Activated CD4-positive, CD25-positive, alpha-beta regulatory T cell treated with anti-CD3 and anti-CD28 coated beads, Interleukin-2, amount 50 U/mL, for 24 hours (primary cell): ENCODE measurements at regions not wholly inside any gene's neighbourhood (a gene's known extent, or its start where the extent isn't known, plus 50 kb on each side); places are given as distances from the start of the nearest gene placed in this dataset.

ENCODE experiments used
- ATAC-seq, 2 donors: fragments of 150-1000 bp; cut with Tn5 transposase; one replicate each; pipeline ENCODE4 v1.10.0; 2021; ENCODE audit warnings: mild to moderate bottlenecking in 1 of 2, moderate library complexity in 1 of 2

- no peak for ATAC-seq
These were observed 109.3 kb upstream of the NUDT6 start for GRCh38 chr4:123031664-123032063.

- no peak for ATAC-seq
These were observed 111.6 kb upstream of the NUDT6 start for GRCh38 chr4:123034023-123034422.

- ATAC-seq = no peak
These were observed 112.8 kb upstream of the NUDT6 start for GRCh38 chr4:123035239-123035638.

- no peak for ATAC-seq
These were observed 115.4 kb upstream of the NUDT6 start for GRCh38 chr4:123037804-123038203.

DNA sequence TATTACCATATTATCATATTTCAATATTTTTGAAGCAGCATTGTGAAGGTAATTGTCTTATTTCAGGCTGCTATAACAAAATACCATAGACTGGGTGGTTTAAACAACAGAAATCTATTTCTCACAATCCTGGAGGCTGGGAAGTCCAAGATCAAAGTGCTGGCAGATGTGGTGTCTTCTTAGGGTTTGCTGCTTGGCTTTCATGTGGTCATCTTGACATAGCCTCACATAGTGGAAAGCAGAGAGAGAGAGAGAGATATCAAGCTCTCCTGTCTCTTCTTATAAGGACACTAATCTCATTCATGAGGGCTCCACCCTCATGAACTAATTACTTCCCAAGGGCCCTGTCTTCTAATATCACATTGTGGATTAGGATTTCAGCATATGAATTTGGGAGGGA lies 119.7 kb upstream of the NUDT6 start:
- ATAC-seq = no peak

GRCh38 chr4:123043013-123043412 lies 120.6 kb upstream of the NUDT6 start:
- ATAC-seq = no peak

DNA sequence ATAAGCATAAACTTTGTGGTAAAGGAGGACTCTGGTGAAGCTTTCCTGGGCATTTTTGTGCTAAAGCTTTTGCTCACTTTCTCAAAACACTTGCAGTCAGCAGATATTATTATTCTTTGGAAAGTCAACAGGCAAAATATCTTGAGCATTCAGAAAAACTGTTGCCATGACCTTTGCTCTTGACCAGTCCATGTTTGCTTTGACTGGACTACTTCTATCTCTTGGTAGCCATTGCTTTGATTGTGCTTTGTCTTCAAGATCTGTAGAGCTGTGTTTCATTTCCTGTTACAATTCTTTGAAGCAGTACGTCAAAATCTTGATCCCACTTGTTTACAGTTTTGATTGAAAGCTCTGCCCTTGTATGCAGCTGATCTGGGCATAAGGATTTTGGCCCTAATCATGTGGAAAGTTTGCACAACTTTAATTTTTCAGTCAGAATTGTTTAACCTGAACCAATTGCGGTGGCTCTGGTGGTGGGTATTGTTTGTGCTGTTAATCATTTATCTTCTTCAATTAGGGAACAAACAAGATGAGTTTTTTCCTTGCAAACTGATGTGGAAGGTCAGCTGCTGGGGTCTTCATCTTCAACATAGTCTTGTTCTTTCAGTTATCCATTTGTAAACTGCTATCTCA lies 121.5 kb upstream of the NUDT6 start:
- no peak for ATAC-seq

- ATAC-seq = no peak
These were observed 123.7 kb upstream of the NUDT6 start for GRCh38 chr4:123046096-123046495.

GRCh38 chr4:123050018-123050417 lies 127.6 kb upstream of the NUDT6 start:
- ATAC-seq = no peak

DNA sequence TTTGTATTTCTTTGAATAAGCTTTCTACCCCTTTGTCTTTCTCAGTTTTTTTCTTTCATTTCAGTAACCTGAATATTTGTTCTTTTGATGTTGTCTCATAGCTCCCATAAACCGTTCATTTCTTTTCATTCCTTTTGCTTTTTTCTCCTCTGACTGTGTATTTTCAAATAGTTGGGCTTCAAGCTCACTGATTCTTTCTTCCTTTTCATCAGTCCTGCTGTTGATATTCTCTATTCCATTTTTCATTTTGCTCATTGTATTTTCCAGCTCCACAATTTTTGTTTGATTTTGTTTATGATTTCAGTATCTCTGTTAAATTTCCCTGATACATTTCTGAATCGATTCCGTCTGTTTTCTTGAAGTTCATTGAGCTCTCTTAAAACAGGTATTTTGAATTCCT lies 129.6 kb upstream of the NUDT6 start:
- ATAC-seq = no peak

GRCh38 chr4:123055943-123056342 lies 133.5 kb upstream of the NUDT6 start:
- ATAC-seq = no peak

GRCh38 chr4:123060039-123060770 lies 137.8 kb upstream of the NUDT6 start:
- no peak for ATAC-seq

GRCh38 chr4:123064390-123064789 lies 142.0 kb upstream of the NUDT6 start:
- no peak for ATAC-seq

GRCh38 chr4:123068081-123068480 lies 145.7 kb upstream of the NUDT6 start:
- ATAC-seq = no peak

- ATAC-seq = no peak
These were observed 149.7 kb upstream of the NUDT6 start for GRCh38 chr4:123072060-123072459.

DNA sequence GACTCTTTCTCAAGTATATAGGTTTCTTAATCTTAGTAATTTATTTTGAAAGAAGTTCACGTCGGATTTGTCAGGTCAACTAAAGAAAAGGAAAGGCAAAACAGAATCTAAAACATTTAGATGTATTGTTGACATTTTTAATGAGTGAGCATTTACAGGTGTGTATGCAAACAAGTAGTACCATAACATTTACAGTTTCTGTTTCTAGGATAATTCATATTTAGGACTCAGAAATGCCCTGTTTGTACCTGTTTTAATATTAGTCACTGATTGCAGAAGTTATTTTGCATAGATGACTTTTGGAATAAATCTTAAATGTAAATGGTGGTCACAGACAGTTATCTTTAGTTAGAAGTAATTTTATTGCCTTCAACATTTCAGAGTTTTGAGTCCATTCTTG lies 151.3 kb upstream of the NUDT6 start:
- no peak for ATAC-seq

- no peak for ATAC-seq
These were observed 154.9 kb upstream of the NUDT6 start for GRCh38 chr4:123077330-123077729.

DNA sequence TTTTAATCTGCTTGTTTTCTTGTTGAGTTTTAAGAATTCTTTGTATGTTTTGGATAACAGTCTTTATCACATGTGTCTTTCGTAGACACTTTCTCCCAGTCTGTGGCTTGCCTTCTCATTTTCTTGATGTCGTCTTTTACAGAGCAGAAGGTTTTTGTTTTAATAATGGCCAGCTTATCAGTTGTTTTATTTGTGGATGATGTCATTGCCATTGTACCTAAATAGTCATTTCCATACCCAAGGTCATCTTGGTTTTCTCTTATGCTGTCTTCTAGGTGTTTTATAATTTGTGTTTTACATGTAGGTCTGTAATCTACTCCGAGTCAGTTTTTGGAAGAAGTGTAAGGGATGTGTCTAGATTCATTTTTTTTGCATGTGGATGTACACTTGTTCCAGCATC lies 159.6 kb upstream of the NUDT6 start:
- no peak for ATAC-seq

GRCh38 chr4:123083646-123084045 lies 161.2 kb upstream of the NUDT6 start:
- ATAC-seq = no peak

GRCh38 chr4:123088501-123088900 lies 166.1 kb upstream of the NUDT6 start:
- no peak for ATAC-seq

GRCh38 chr4:123090886-123091285 lies 168.5 kb upstream of the NUDT6 start:
- no peak for ATAC-seq

DNA sequence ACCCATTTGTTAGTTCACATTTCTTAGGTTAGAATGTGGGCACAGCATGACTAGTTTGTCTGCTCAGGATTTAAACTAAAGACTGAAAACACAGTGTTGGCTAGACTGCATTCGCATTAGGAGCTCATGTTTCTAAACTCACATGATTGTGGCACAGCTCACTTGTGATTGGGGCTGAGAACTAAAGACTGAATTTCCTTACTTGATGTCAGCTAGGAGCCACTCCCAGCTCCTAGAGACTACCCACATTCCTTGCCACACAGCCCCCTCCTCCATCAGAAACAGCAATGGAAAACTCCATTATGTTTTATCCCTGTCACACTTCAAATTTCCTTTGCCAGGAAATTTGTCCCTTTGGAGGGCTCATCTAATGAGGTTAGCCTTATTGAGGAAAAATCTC lies 170.2 kb upstream of the NUDT6 start:
- no peak for ATAC-seq

GRCh38 chr4:123093236-123093635 lies 170.8 kb upstream of the NUDT6 start:
- ATAC-seq = peak in 1 of 2 donors; percentile 13

GRCh38 chr4:123096038-123096437 lies 173.6 kb upstream of the NUDT6 start:
- ATAC-seq = no peak
